Endodermal cell (in vitro differentiated cells): ENCODE measurements at regions not wholly inside any gene's neighbourhood (a gene's known extent, or its start where the extent isn't known, plus 50 kb on each side); places are given as distances from the start of the nearest gene placed in this dataset.
A peak's percentile ranks its signal among the peaks of the same experiment; 100 is the strongest.

Experiments used
- DNase-seq: peaks from one replicate; pipeline ENCODE4 v3.0.0-alpha.2; 2017
- H3K27ac ChIP-seq: 2 replicates; pipeline ENCODE4 v1.5.1; 2013; ENCODE audit warnings: mild to moderate bottlenecking, low read depth, low read length, moderate library complexity
- H3K27me3 ChIP-seq: 2 replicates; pipeline ENCODE4 v1.6.1; 2013; ENCODE audit warnings: mild to moderate bottlenecking, low read length, moderate library complexity; ENCODE audit not compliant: insufficient read depth, control insufficient read depth, poor library complexity, severe bottlenecking
- H3K36me3 ChIP-seq: 2 replicates; pipeline ENCODE4 v1.7.0; 2013; ENCODE audit warnings: mild to moderate bottlenecking, low read length, moderate library complexity; ENCODE audit not compliant: control insufficient read depth, insufficient read depth
- H3K4me1 ChIP-seq: one replicate; pipeline ENCODE4 v1.7.0; 2013; ENCODE audit warnings: low read length; ENCODE audit not compliant: control insufficient read depth, insufficient read depth
- H3K4me3 ChIP-seq: 2 replicates; pipeline ENCODE4 v1.5.1; 2013; ENCODE audit warnings: mild to moderate bottlenecking, low read length, moderate library complexity
- H3K9ac ChIP-seq: 2 replicates; pipeline ENCODE4 v1.6.1; 2013; ENCODE audit warnings: mild to moderate bottlenecking, low read length, moderate library complexity; ENCODE audit not compliant: poor library complexity, severe bottlenecking; ENCODE audit errors: extremely low read depth
- H3K9me3 ChIP-seq: 2 replicates; pipeline ENCODE4 v1.6.1; 2013; ENCODE audit warnings: mild to moderate bottlenecking, low read length, moderate library complexity; ENCODE audit not compliant: control insufficient read depth
- H3K27ac Mint-ChIP-seq: 2 replicates; pipeline ENCODE4 v1.8.0; 2020; ENCODE audit warnings: mixed read lengths
- H3K27me3 Mint-ChIP-seq: 2 replicates; pipeline ENCODE4 v1.8.0; 2021; ENCODE audit warnings: mild to moderate bottlenecking, mixed read lengths; ENCODE audit not compliant: insufficient read depth
- H3K36me3 Mint-ChIP-seq: 2 replicates; pipeline ENCODE4 v1.8.0; 2020; ENCODE audit warnings: low read depth, mixed read lengths
- H3K4me1 Mint-ChIP-seq: 2 replicates; pipeline ENCODE4 v1.8.0; 2020; ENCODE audit warnings: mixed read lengths
- H3K4me3 Mint-ChIP-seq: 2 replicates; pipeline ENCODE4 v1.8.0; 2020; ENCODE audit warnings: mild to moderate bottlenecking, moderate library complexity, mixed read lengths
- H3K9me3 Mint-ChIP-seq: 2 replicates; pipeline ENCODE4 v1.8.0; 2020; ENCODE audit warnings: mild to moderate bottlenecking, mixed read lengths
- WGBS, 2 experiments: methylation state at CpG; one replicate each; pipeline versions ENCODE4 v1.1.5 to v1.1.7; 2013; ENCODE audit warnings: missing lambda C conversion rate in 2 of 2, mixed read lengths in 1 of 2; ENCODE audit not compliant: insufficient coverage in 1 of 2, insufficient read length in 1 of 2; 5-methylcytosine and 5-hydroxymethylcytosine counted together
- TF ChIP-seq, protein P1 (sequence below): fragments of 200-600 bp; sonication (generic); conservative IDR thresholded peaks from 2 replicates; pipeline ENCODE4 v1.5.0; 2021; ENCODE audit warnings: antibody characterized with exemption, mild to moderate bottlenecking

- DNase-seq, result peak; percentile 5
- Mint-ChIP-seq H3K36me3 (no peaks in the 10 kb centered on the region), H3K9me3 (no peaks in the 10 kb centered on the region), H3K27ac (no peak overlapping the region), H3K4me3 (no peak overlapping the region), H3K27me3 (peaks cover 16% of the 10 kb centered on the region), H3K4me1 (no peaks in the 10 kb centered on the region)
- H3K27ac ChIP-seq, result no peak overlapping the region
- WGBS, 2 experiments, result 60 to 83% methylated on average over 2 to 7 of the region's 7 CpGs
- no peak overlapping the region for H3K9ac ChIP-seq
- H3K4me1 ChIP-seq, result no peaks in the 10 kb centered on the region
- H3K36me3 ChIP-seq, result no peaks in the 10 kb centered on the region
- H3K9me3 ChIP-seq, result no peaks in the 10 kb centered on the region
- H3K27me3 ChIP-seq, result no peaks in the 10 kb centered on the region
- TF ChIP-seq, protein P1, sequence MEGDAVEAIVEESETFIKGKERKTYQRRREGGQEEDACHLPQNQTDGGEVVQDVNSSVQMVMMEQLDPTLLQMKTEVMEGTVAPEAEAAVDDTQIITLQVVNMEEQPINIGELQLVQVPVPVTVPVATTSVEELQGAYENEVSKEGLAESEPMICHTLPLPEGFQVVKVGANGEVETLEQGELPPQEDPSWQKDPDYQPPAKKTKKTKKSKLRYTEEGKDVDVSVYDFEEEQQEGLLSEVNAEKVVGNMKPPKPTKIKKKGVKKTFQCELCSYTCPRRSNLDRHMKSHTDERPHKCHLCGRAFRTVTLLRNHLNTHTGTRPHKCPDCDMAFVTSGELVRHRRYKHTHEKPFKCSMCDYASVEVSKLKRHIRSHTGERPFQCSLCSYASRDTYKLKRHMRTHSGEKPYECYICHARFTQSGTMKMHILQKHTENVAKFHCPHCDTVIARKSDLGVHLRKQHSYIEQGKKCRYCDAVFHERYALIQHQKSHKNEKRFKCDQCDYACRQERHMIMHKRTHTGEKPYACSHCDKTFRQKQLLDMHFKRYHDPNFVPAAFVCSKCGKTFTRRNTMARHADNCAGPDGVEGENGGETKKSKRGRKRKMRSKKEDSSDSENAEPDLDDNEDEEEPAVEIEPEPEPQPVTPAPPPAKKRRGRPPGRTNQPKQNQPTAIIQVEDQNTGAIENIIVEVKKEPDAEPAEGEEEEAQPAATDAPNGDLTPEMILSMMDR, result no peak
- no peak overlapping the region for H3K4me3 ChIP-seq
These were observed 508.8 kb downstream of the MN1 start for GRCh38 chr22:27292542-27293299.

DNA sequence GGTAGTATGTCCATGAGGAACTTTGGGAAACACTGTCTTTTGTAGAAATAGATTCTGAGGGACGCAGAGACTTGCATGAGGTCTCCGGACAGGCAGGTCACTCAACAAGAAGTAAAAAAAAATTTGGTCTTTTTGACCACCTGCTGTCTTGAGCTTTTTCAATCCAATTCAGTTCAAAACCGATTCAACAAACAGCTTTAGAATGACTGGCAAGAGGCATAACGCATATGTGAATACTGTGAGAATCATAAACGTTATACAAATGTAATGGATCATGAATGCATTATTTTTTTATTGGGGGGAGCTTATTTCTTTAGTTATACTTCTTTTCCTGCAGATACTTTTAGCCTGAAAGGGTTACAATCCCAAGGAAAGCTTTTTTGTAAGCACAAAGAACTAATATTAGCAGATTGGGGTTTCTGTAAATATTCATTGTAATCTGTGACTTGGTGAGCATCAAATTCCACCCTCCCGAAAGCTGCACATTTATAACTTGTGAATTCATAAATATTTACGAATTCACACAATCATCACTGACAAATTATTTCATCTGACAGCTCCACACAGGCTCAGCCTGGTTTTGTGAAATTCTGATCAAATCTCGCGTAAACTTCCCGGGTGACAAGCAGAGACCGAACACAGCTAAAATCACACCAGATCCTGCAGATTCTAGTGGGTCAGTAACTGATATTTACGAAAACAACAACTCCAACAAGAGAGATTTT, 507.7 kb downstream of the MN1 start:
- DNase-seq, result peak; percentile 5
- Histone ChIP-seq H3K4me3 (no peak overlapping the region), H3K27ac (no peak overlapping the region), H3K9me3 (no peaks in the 10 kb centered on the region), H3K27me3 (no peaks in the 10 kb centered on the region), H3K9ac (no peak overlapping the region), H3K36me3 (no peaks in the 10 kb centered on the region), H3K4me1 (no peaks in the 10 kb centered on the region)
- Mint-ChIP-seq H3K36me3 (no peaks in the 10 kb centered on the region), H3K4me3 (no peak overlapping the region), H3K27me3 (peaks cover 26% of the 10 kb centered on the region), H3K27ac (no peak overlapping the region), H3K4me1 (peaks cover 2% of the 10 kb centered on the region), H3K9me3 (no peaks in the 10 kb centered on the region)
- TF ChIP-seq, protein P1, result no peak
- 81 to 88% methylated on average over 6 to 12 of the region's 12 CpGs for WGBS, 2 experiments

DNA sequence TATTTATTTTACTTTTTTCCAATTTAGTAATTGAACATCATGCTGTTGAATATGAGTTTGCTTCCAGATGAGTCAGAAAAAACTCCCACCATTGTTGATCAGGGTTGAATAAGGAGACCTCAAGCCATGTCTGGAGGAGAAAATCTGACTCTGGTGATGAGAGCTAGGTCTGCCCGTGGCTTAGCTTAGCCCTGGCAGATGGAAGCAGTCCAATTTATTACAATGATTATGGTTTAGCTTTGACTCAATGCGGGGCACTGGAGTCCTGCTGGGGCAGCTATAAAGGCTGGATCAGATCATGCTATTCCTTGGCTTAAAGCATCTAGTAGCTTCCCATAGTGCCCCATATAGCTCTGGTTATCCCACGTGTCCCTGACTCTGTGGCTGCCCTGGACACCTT, 506.5 kb downstream of the MN1 start:
- Mint-ChIP-seq H3K27me3 (peaks cover 28% of the 10 kb centered on the region), H3K4me3 (no peak overlapping the region), H3K4me1 (peaks cover 8% of the 10 kb centered on the region), H3K36me3 (no peaks in the 10 kb centered on the region), H3K27ac (no peak overlapping the region), H3K9me3 (no peaks in the 10 kb centered on the region)
- Histone ChIP-seq H3K36me3 (no peaks in the 10 kb centered on the region), H3K9ac (no peak overlapping the region), H3K4me3 (no peak overlapping the region), H3K4me1 (peaks cover 5% of the 10 kb centered on the region), H3K27me3 (no peaks in the 10 kb centered on the region), H3K27ac (no peak overlapping the region), H3K9me3 (no peaks in the 10 kb centered on the region)
- TF ChIP-seq, protein P1, result no peak
- DNase-seq, result no peak
- WGBS, 2 experiments, result 79 to 83% methylated on average over 3 of the region's 3 CpGs
